ENCODE measurements at regions not wholly inside any gene's neighbourhood (a gene's known extent, or its start where the extent isn't known, plus 50 kb on each side); places are given as distances from the start of the nearest gene placed in this dataset.
"Not testable (repeated sequence)": the region's sequence is repeated elsewhere in the genome, so short reads cannot be mapped to it uniquely, and the experiment has no call there.

GRCh38 chr10:35822316-35822715 is 180.2 kb upstream of the FZD8 start:
- no peak for DNase-seq (ENCODE audit: low read depth in 1 of 2, low spot score in 1 of 2)

GRCh38 chr10:35821339-35821911 is 179.3 kb upstream of the FZD8 start:
- no peak for DNase-seq (ENCODE audit: low read depth in 1 of 2, low spot score in 1 of 2)

GRCh38 chr10:35819736-35820135 is 177.6 kb upstream of the FZD8 start:
- DNase-seq (ENCODE audit: low read depth in 1 of 2, low spot score in 1 of 2): no peak

- no peak for DNase-seq (ENCODE audit: low read depth in 1 of 2, low spot score in 1 of 2)
Measured at GRCh38 chr10:35819011-35819410, 176.9 kb upstream of the FZD8 start.

GRCh38 chr10:35817109-35817508 is 175.0 kb upstream of the FZD8 start:
- DNase-seq (ENCODE audit: low read depth in 1 of 2, low spot score in 1 of 2): not testable (repeated sequence)

- DNase-seq (ENCODE audit: low read depth in 1 of 2, low spot score in 1 of 2): no peak
Measured at GRCh38 chr10:35813219-35813618, 171.1 kb upstream of the FZD8 start.

GRCh38 chr10:35808344-35808743 is 166.2 kb upstream of the FZD8 start:
- no peak for DNase-seq (ENCODE audit: low read depth in 1 of 2, low spot score in 1 of 2)

GRCh38 chr10:35803046-35803445 is 160.9 kb upstream of the FZD8 start:
- no peak for DNase-seq (ENCODE audit: low read depth in 1 of 2, low spot score in 1 of 2)

GRCh38 chr10:35797187-35797586 is 155.1 kb upstream of the FZD8 start:
- DNase-seq (ENCODE audit: low read depth in 1 of 2, low spot score in 1 of 2): no peak

GRCh38 chr10:35795131-35795824 is 153.2 kb upstream of the FZD8 start:
- no peak for DNase-seq (ENCODE audit: low read depth in 1 of 2, low spot score in 1 of 2)

- no peak for DNase-seq (ENCODE audit: low read depth in 1 of 2, low spot score in 1 of 2)
Measured at GRCh38 chr10:35794703-35795102, 152.6 kb upstream of the FZD8 start.

- no peak for DNase-seq (ENCODE audit: low read depth in 1 of 2, low spot score in 1 of 2)
Measured at GRCh38 chr10:35792291-35792690, 150.2 kb upstream of the FZD8 start.

- DNase-seq (ENCODE audit: low read depth in 1 of 2, low spot score in 1 of 2): no peak
Measured at GRCh38 chr10:35789996-35790395, 147.9 kb upstream of the FZD8 start.

GRCh38 chr10:35784751-35785150 is 142.7 kb upstream of the FZD8 start:
- no peak for DNase-seq (ENCODE audit: low read depth in 1 of 2, low spot score in 1 of 2)

GRCh38 chr10:35783305-35783838 is 141.3 kb upstream of the FZD8 start:
- no peak for DNase-seq (ENCODE audit: low read depth in 1 of 2, low spot score in 1 of 2)

- no peak for DNase-seq (ENCODE audit: low read depth in 1 of 2, low spot score in 1 of 2)
Measured at GRCh38 chr10:35781643-35782035, 139.5 kb upstream of the FZD8 start.

GRCh38 chr10:35780970-35781642 is 139.0 kb upstream of the FZD8 start:
- no peak for DNase-seq (ENCODE audit: low read depth in 1 of 2, low spot score in 1 of 2)

GRCh38 chr10:35778306-35778705 is 136.2 kb upstream of the FZD8 start:
- DNase-seq (ENCODE audit: low read depth in 1 of 2, low spot score in 1 of 2): no peak

- not testable (repeated sequence) for DNase-seq (ENCODE audit: low read depth in 1 of 2, low spot score in 1 of 2)
Measured at GRCh38 chr10:35776557-35776956, 134.5 kb upstream of the FZD8 start.

- DNase-seq (ENCODE audit: low read depth in 1 of 2, low spot score in 1 of 2): no peak
Measured at GRCh38 chr10:35774109-35774508, 132.0 kb upstream of the FZD8 start.

- no peak for DNase-seq (ENCODE audit: low read depth in 1 of 2, low spot score in 1 of 2)
Measured at GRCh38 chr10:35770817-35771355, 128.8 kb upstream of the FZD8 start.

- DNase-seq (ENCODE audit: low read depth in 1 of 2, low spot score in 1 of 2): no peak
Measured at GRCh38 chr10:35769795-35770194, 127.7 kb upstream of the FZD8 start.

All from activated CD4-positive, alpha-beta T cell treated with anti-CD3 and anti-CD28 coated beads, Interleukin-2, amount 50 U/mL, for 24 hours (primary cell).